H1 (cell line): ENCODE measurements at regions not wholly inside any gene's neighbourhood (a gene's known extent, or its start where the extent isn't known, plus 50 kb on each side); places are given as distances from the start of the nearest gene placed in this dataset.

ENCODE experiments used
- CTCF ChIA-PET: fragments of 300-600 bp; sonication (Branson Sonifier 250); formaldehyde crosslinking; loops from one replicate; lab custom pipeline; 2021; ENCODE audit not compliant: partially characterized antibody; lab: Charles Lee
- POLR2A ChIA-PET: fragments of 300-600 bp; sonication (Branson Sonifier 250); formaldehyde crosslinking; loops from one replicate; lab custom pipeline; 2021; ENCODE audit warnings: inconsistent platforms; ENCODE audit not compliant: partially characterized antibody; lab: Charles Lee
- DNase-seq, 2 experiments: peaks; one replicate each; pipeline versions ENCODE4 v3.0.0 to v3.0.0-alpha.2; 2010 to 2022; ENCODE audit warnings: low spot score in 2 of 2, low read depth in 1 of 2, mixed read lengths in 1 of 2
- FAIRE-seq: peaks from 2 replicates; lab custom pipeline; 2011; peaks lifted over from hg19 to GRCh38; lab: Jason Lieb, UNC
- H2AFZ ChIP-seq: 2 replicates; pipeline ENCODE4 v1.8.1; 2012; ENCODE audit warnings: low read length, inconsistent platforms
- H2AK5ac ChIP-seq: 2 replicates; pipeline ENCODE4 v1.6.1; 2013; ENCODE audit warnings: low read depth, low read length
- H2BK120ac ChIP-seq: replicated peaks from 2 replicates; pipeline ENCODE3; 2013; ENCODE audit warnings: low read depth, low read length, inconsistent platforms
- H2BK12ac ChIP-seq: 2 replicates; pipeline ENCODE4 v1.6.1; 2013; ENCODE audit warnings: low read depth, low read length
- H2BK15ac ChIP-seq: 2 replicates; pipeline ENCODE4 v1.6.1; 2013; ENCODE audit warnings: low read length
- H2BK20ac ChIP-seq: 2 replicates; pipeline ENCODE4 v1.6.1; 2013; ENCODE audit warnings: low read length
- H2BK5ac ChIP-seq: 2 replicates; pipeline ENCODE4 v1.6.1; 2013; ENCODE audit warnings: low read depth, low read length
- H3K14ac ChIP-seq: 2 replicates; pipeline ENCODE4 v1.6.1; 2013; ENCODE audit warnings: inconsistent platforms; ENCODE audit not compliant: insufficient read length
- H3K18ac ChIP-seq: 2 replicates; pipeline ENCODE4 v1.6.1; 2013; ENCODE audit warnings: low read length; ENCODE audit errors: extremely low read depth
- H3K23ac ChIP-seq: 2 replicates; pipeline ENCODE4 v1.6.1; 2013; ENCODE audit warnings: inconsistent platforms; ENCODE audit not compliant: insufficient read length
- H3K23me2 ChIP-seq: 2 replicates; pipeline ENCODE4 v1.6.1; 2013; ENCODE audit warnings: low read depth, low read length
- H3K27ac ChIP-seq: 2 replicates; pipeline ENCODE4 v1.6.1; 2011; ENCODE audit warnings: low read depth, low read length, inconsistent platforms
- H3K27me3 ChIP-seq, 4 experiments: replicated peaks in 1 of 4; 1 replicate in 1 of 4; 2 replicates in 3 of 4; pipeline versions ENCODE4 v1.6.1 to v1.8.1; 2011 to 2013; ENCODE audit warnings: low read length in 3 of 4, mild to moderate bottlenecking in 3 of 4, inconsistent platforms in 2 of 4, mixed read lengths in 2 of 4, moderate library complexity in 1 of 4; ENCODE audit not compliant: control insufficient read depth in 3 of 4, insufficient read depth in 3 of 4; ENCODE audit errors: extremely low read depth in 1 of 4
- H3K36me3 ChIP-seq, 4 experiments: 2 replicates each; pipeline versions ENCODE4 v1.6.1 to v1.8.1; 2011 to 2013; ENCODE audit warnings: mild to moderate bottlenecking in 4 of 4, low read length in 3 of 4, moderate library complexity in 2 of 4, control low read depth in 1 of 4, inconsistent platforms in 1 of 4; ENCODE audit not compliant: insufficient read depth in 4 of 4, control insufficient read depth in 2 of 4
- H3K4ac ChIP-seq: replicated peaks from 2 replicates; pipeline ENCODE3; 2013; ENCODE audit warnings: low read length, low read depth, mixed read lengths, inconsistent platforms; ENCODE audit not compliant: insufficient read length
- H3K4me1 ChIP-seq, 4 experiments: replicated peaks in 1 of 4; 1 replicate in 1 of 4; 2 replicates in 3 of 4; pipeline versions ENCODE4 v1.6.1 to v1.8.1; 2011 to 2013; ENCODE audit warnings: low read length in 3 of 4, inconsistent platforms in 2 of 4, mixed read lengths in 1 of 4; ENCODE audit not compliant: insufficient read depth in 4 of 4, control insufficient read depth in 3 of 4
- H3K4me2 ChIP-seq, 2 experiments: 2 replicates each; pipeline versions ENCODE4 v1.6.1 to v1.8.1; 2011 to 2013; ENCODE audit warnings: low read depth in 2 of 2, low read length in 2 of 2, control low read depth in 1 of 2, inconsistent platforms in 1 of 2, mild to moderate bottlenecking in 1 of 2; ENCODE audit not compliant: insufficient read depth in 1 of 2
- H3K4me3 ChIP-seq, 4 experiments: fragments of 200-600, 300-600 bp in 1 of 4; sonication (generic), shearing (Covaris generic), sonication (Bioruptor Twin) in 1 of 4; 2 replicates each; pipeline versions ENCODE4 v1.5.1 to v1.8.1; 2011 to 2016; ENCODE audit warnings: low read length in 4 of 4, low read depth in 3 of 4, control low read depth in 2 of 4, inconsistent platforms in 2 of 4, mild to moderate bottlenecking in 2 of 4, mixed read lengths in 1 of 4, moderate library complexity in 1 of 4; ENCODE audit not compliant: insufficient read depth in 2 of 4; ENCODE audit errors: extremely low read depth in 1 of 4
- H3K56ac ChIP-seq: replicated peaks from 2 replicates; pipeline ENCODE3; 2013; ENCODE audit warnings: low read depth, mild to moderate bottlenecking, mixed read lengths, low read length, inconsistent platforms; ENCODE audit not compliant: insufficient read length
- H3K79me1 ChIP-seq: 2 replicates; pipeline ENCODE4 v1.6.1; 2013; ENCODE audit warnings: low read depth, low read length, control low read depth
- H3K79me2 ChIP-seq, 2 experiments: 2 replicates each; pipeline versions ENCODE4 v1.6.1 to v1.8.1; 2012 to 2013; ENCODE audit warnings: low read length in 2 of 2, mild to moderate bottlenecking in 2 of 2, inconsistent platforms in 1 of 2; ENCODE audit not compliant: insufficient read depth in 2 of 2, control insufficient read depth in 1 of 2
- H3K9ac ChIP-seq, 4 experiments: replicated peaks in 1 of 4; 1 replicate in 1 of 4; 2 replicates in 3 of 4; pipeline versions ENCODE4 v1.6.1 to v1.8.1; 2011 to 2013; ENCODE audit warnings: low read depth in 3 of 4, low read length in 3 of 4, control low read depth in 2 of 4, mild to moderate bottlenecking in 2 of 4, moderate library complexity in 2 of 4, inconsistent platforms in 1 of 4; ENCODE audit errors: extremely low read depth in 1 of 4
- H3K9me3 ChIP-seq, 2 experiments: 2 replicates each; pipeline versions ENCODE4 v1.6.1 to v1.8.1; 2012 to 2013; ENCODE audit warnings: mild to moderate bottlenecking in 2 of 2, moderate library complexity in 2 of 2, control low read depth in 1 of 2, inconsistent platforms in 1 of 2, low read depth in 1 of 2, low read length in 1 of 2, mixed read lengths in 1 of 2; ENCODE audit not compliant: insufficient read depth in 2 of 2
- H4K20me1 ChIP-seq, 2 experiments: replicated peaks in 1 of 2; 2 replicates each; pipeline versions ENCODE3 to v1.8.1; 2011 to 2013; ENCODE audit warnings: inconsistent platforms in 2 of 2, low read length in 2 of 2, mild to moderate bottlenecking in 1 of 2; ENCODE audit not compliant: insufficient read depth in 2 of 2, control insufficient read depth in 1 of 2
- H4K5ac ChIP-seq: 2 replicates; pipeline ENCODE4 v1.6.1; 2013; ENCODE audit warnings: low read length, low read depth, mixed read lengths, inconsistent platforms; ENCODE audit not compliant: insufficient read length
- H4K8ac ChIP-seq: 2 replicates; pipeline ENCODE4 v1.8.0; 2013; ENCODE audit warnings: mild to moderate bottlenecking, moderate library complexity, low read length, inconsistent platforms; ENCODE audit not compliant: insufficient read depth; ENCODE audit errors: extremely low read depth
- H4K91ac ChIP-seq: replicated peaks from 2 replicates; pipeline ENCODE3; 2013; ENCODE audit warnings: low read length, mixed read lengths, inconsistent platforms; ENCODE audit not compliant: insufficient read length
- BRCA1 ChIP-seq: IDR thresholded peaks from 2 replicates; pipeline ENCODE4 v1.6.1; 2012; ENCODE audit warnings: low read depth, low read length, improper control_type of control experiment
- CBX8 ChIP-seq: fragments of 300-800, 300-1000 bp; sonication (generic); IDR thresholded peaks from 2 replicates; pipeline ENCODE4 v1.7.1; 2016; ENCODE audit warnings: low read depth, low read length, borderline replicate concordance
- CHD2 ChIP-seq: IDR thresholded peaks from 2 replicates; pipeline ENCODE4 v1.6.1; 2012; ENCODE audit warnings: low read length, improper control_type of control experiment
- CTBP2 ChIP-seq: IDR thresholded peaks from 2 replicates; pipeline ENCODE4 v1.7.0; 2011; ENCODE audit warnings: borderline replicate concordance, mild to moderate bottlenecking, moderate library complexity, mixed read lengths, low read length; ENCODE audit not compliant: insufficient read depth, insufficient read length
- EZH2 ChIP-seq: fragments of 200-600 bp; sonication (generic); IDR thresholded peaks from 2 replicates; pipeline ENCODE4 v1.7.1; 2012; ENCODE audit warnings: low read depth, mild to moderate bottlenecking, moderate library complexity, low read length, inconsistent platforms; ENCODE audit not compliant: severe bottlenecking
- RNF2 ChIP-seq: fragments of 200-900, 300-1000 bp; sonication (generic); IDR thresholded peaks from 2 replicates; pipeline ENCODE4 v1.7.1; 2016; ENCODE audit warnings: borderline replicate concordance, low read depth, mild to moderate bottlenecking, antibody characterized with exemption, low read length; ENCODE audit not compliant: poor library complexity, severe bottlenecking; ENCODE audit errors: missing control alignments
- WGBS, 2 experiments: shearing (Covaris generic) in 1 of 2; methylation state at CpG; one replicate each; pipeline versions ENCODE4 v1.1.6 to v1.1.7; 2013 to 2015; ENCODE audit warnings: low lambda C conversion rate in 2 of 2, mixed read lengths in 2 of 2, inconsistent platforms in 1 of 2, low coverage in 1 of 2, missing lambda C conversion rate in 1 of 2; ENCODE audit not compliant: insufficient replicate concordance in 2 of 2, insufficient coverage in 1 of 2, insufficient read length in 1 of 2; ENCODE audit errors: extremely low coverage in 1 of 2, missing lambda C conversion rate in 1 of 2; 5-methylcytosine and 5-hydroxymethylcytosine counted together

DNA sequence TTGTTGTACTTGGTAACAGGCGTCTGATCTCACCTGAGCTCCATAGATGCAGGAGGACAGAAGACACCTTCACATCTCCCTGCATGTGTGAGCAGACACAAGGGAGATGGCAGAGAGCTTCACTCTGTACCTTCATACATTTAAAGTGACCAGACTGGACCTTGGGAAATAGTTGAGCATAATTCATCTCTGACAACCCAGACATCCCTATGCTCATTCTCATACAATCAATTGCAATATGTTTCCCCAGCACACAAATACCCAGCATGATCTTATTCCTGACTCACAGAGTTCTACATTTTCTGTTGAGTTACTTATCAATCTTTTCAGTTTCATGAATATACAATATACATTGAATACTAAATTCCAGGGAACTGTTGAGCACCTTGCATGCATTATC, 488.2 kb upstream of the API5 start:
- FAIRE-seq: no peak
- POLR2A ChIA-PET: no interaction called here

More for the DNA sequence above, 488.2 kb upstream of the API5 start:
- Histone ChIP-seq H2AFZ (no peak overlapping the region), H4K20me1 (no peaks in the 10 kb centered on the region), H3K56ac (no peak overlapping the region), H3K4me1 (no peaks in the 10 kb centered on the region), H3K23ac (no peak overlapping the region), H2BK120ac (no peak overlapping the region), H3K4me3 (no peak overlapping the region), H3K79me2 (no peaks in the 10 kb centered on the region), H2AK5ac (no peak overlapping the region), H2BK15ac (no peak overlapping the region), H2BK5ac (no peak overlapping the region), H3K18ac (no peak overlapping the region), H3K27me3 (no peaks in the 10 kb centered on the region), H3K36me3 (no peaks in the 10 kb centered on the region), H4K91ac (no peak overlapping the region), H3K4me2 (no peak overlapping the region), H4K5ac (no peak overlapping the region), H3K4ac (no peak overlapping the region), H3K9ac (no peak overlapping the region), H3K9me3 (no peaks in the 10 kb centered on the region), H4K8ac (no peak overlapping the region), H3K14ac (no peak overlapping the region), H3K27ac (no peak overlapping the region), H2BK20ac (no peak overlapping the region), H2BK12ac (no peak overlapping the region), H3K79me1 (no peaks in the 10 kb centered on the region), H3K23me2 (no peaks in the 10 kb centered on the region)
- 75% methylated on average over 1 of the region's 1 CpG; no CpG with 5 or more reads in 1 of the 2 experiments for WGBS, 2 experiments
- DNase-seq: no peak
- CTCF ChIA-PET: no interaction called here
- TF ChIP-seq CTBP2: no peak
- TF ChIP-seq CHD2: no peak
- no peak for TF ChIP-seq RNF2
- TF ChIP-seq BRCA1: no peak
- TF ChIP-seq CBX8: no peak
- no peak for TF ChIP-seq EZH2
